HG03066 (cell line): ENCODE measurements at regions not wholly inside any gene's neighbourhood (a gene's known extent, or its start where the extent isn't known, plus 50 kb on each side); places are given as distances from the start of the nearest gene placed in this dataset.

Experiments used
- ATAC-seq: cut with Tn5 transposase; IDR thresholded peaks from one replicate; pipeline ENCODE4 v1.9.1; 2021; ENCODE audit warnings: low read depth; ENCODE audit not compliant: unreplicated experiment

DNA sequence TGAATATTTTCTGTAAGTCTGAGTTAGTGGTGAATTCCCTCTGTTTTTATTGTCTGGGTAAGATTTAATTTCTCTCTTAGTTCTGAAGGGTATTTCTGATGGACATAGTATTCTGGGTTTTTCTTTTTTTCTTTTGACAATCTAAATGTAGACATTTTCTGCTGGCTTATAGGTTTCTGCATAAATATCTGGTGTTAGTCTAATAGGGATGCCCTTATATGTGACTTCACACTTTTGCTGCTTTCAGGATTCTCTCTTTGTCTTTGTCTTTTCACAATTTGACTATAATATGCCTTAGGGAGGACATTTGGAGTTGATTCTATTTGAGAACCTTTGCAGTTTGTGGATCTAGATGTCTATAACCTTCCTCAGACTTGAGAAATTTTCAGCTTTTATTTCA lies 667.2 kb downstream of the EPHA7 start:
- ATAC-seq = no peak

- no peak for ATAC-seq
These were observed 671.2 kb downstream of the EPHA7 start for GRCh38 chr6:92748131-92748530.

GRCh38 chr6:92737983-92738382 lies 681.4 kb downstream of the EPHA7 start:
- no peak for ATAC-seq

DNA sequence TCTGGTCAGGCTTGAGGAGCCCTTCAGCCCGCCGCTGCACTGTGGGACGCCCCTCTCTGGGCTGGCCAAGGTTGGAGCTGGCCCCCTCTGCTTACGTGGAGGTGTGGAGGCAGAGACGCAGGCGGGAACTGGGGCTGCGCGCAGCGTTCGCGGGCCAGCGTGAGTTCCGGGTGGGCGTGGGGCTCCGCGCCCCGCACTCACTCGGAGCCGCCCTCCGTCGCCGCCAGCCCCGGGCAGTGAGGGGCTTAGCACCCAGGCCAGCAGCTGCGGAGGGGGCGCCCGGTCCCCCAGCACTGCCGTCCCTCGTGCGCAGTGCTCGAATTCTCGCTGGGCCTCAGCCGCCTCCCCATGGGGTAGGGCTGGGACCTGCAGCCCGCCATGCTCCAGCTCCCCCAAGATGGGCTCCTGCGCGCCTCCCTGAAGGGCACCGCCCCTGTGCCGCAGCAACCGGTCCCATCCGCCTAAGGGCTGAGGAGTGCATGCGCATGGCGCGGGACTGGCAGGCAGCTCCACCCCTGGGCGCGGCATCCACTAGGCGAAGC lies 695.9 kb downstream of the EPHA7 start:
- ATAC-seq = no peak

GRCh38 chr6:92719773-92720172 lies 699.6 kb downstream of the EPHA7 start:
- no peak for ATAC-seq

- no peak for ATAC-seq
These were observed 702.7 kb downstream of the EPHA7 start for GRCh38 chr6:92716638-92717037.

DNA sequence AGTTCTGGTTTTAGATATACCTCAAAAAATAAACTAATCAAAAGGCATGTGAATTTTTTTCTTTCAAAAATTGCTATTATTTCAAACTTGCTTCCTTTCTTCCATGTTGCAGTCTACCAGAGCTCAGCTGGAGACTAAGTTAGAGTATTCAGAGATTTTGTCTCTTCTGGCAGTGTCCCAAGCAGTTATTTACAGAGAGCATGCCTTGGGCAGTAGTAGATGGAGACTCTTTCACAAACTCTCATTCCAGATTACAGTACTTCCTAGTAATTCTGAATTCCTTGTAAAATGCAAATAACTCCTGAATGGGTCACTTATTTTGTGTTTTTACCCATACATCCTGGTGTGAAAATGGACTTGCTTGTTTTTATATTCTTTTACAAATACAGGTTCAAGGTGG lies 703.4 kb downstream of the EPHA7 start:
- no peak for ATAC-seq

GRCh38 chr6:92714346-92714745 lies 705.0 kb downstream of the EPHA7 start:
- ATAC-seq = no peak

DNA sequence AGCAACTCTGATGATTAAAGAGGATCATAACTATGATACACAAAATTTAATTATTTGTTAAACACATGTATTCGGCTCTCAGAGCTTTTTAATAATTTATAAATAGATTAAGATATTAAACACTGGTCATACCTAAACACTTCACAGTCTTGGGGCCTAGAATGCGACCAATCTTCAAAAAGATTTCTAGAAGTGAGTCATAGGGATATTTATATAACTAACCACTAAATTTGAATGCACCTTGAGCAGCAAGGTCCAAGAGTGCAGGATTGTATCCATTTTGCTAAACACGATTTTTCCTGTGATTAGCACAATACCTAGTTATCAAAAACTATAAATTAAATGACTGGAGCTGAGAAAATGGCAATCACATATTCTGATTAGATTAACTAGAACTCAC lies 709.3 kb downstream of the EPHA7 start:
- peak; percentile 97 for ATAC-seq

DNA sequence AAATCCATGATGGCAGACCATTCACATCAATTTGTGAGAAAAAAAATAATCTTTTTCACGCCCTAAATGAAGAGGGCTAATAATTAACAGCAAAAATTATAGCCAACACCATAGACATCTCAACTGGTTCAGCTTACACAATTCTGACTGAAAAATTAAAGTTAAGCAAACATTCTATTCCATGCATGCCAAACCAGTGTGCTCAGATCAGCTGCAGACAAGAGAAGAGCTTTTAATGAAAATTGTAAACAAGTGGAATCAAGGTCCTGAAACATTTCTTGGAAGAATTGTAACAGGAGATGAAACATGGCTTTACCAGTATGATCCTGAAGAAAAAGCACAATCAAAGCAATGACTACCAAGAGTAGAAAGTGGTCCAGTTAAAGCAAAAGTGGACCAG lies 710.4 kb downstream of the EPHA7 start:
- ATAC-seq = no peak

GRCh38 chr6:92708270-92708669 lies 711.1 kb downstream of the EPHA7 start:
- no peak for ATAC-seq

- ATAC-seq = no peak
These were observed 712.4 kb downstream of the EPHA7 start for GRCh38 chr6:92706976-92707375.

DNA sequence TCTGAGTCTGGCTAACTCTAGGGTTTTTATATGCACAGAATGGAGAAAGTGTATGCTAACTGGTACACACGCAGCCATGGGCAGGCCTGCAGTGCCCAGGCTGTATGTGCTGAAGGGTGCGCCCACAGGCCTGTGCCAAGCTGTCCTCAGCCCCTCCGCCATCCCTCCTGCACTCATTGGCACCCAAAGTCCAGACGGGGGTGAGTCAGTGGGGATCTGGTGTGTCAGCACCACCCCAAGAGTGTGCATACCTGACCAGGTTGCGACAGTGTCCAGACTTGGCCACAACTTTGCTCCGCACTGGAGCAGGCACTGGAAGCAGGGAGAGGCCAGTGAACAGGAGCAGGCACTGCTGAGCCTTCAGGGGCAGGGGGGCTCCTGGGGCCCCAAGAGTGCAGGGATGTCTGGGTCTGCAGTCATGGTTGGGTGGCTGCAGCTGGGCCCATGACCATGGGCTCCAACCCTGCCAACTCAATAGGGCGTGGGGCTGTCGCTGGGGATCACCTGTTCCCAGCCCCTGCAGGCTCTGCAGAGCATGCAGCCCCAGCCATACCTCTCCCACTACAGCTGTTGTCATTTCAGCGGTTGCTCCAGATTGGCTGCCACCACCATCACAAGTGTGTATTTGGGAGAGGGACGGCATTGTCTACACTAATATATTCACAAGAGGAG lies 717.8 kb downstream of the EPHA7 start:
- ATAC-seq = no peak

- no peak for ATAC-seq
These were observed 718.9 kb downstream of the EPHA7 start for GRCh38 chr6:92700411-92700810.

DNA sequence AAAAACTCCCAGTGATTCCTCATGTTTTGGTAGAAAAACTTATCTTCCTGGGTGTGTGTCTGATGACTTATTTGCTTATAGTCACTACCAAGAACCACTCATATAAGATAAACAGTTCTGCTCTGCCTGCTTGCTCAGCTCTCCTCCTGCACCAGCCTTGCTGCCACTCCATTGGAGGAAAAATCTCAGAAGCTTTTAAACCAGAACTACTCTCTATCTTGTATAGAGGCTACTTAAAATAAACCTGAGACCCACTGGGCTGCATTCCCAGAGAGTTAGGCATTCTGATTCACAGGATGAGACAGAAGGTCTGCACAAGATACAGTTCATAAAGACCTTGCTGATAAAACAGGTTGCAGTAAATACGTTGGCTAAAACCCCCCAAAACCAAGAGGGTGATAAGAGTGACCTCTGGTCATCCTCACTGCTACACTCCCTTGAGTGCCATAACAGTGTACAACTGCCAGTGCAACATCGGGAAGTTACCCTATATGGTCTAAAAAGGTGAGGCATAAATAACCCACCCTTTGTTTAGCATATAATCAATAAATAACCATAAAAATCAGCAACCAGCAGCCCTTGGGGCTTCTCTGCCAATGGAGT lies 728.3 kb downstream of the EPHA7 start:
- ATAC-seq = no peak

- ATAC-seq = no peak
These were observed 731.0 kb downstream of the EPHA7 start for GRCh38 chr6:92688342-92688741.

DNA sequence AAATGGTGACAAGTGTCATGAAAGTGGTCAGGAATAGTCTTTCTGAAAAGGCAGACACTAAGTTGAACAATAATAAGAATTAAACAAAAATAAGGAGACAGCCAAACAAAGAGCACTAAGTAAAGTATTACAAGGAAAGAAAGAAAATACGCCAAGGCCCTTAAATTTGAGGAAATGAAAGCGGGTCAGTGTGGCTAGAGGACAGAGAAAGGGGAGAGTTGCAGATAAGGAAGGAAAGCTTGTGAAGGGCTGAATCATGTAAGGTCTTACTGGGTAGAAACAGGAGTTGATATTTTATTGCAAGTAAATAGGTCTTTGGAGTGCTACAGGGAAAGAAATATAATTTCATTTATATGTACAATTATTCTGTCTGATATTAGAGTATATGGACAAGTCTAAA lies 732.1 kb downstream of the EPHA7 start:
- ATAC-seq = no peak

DNA sequence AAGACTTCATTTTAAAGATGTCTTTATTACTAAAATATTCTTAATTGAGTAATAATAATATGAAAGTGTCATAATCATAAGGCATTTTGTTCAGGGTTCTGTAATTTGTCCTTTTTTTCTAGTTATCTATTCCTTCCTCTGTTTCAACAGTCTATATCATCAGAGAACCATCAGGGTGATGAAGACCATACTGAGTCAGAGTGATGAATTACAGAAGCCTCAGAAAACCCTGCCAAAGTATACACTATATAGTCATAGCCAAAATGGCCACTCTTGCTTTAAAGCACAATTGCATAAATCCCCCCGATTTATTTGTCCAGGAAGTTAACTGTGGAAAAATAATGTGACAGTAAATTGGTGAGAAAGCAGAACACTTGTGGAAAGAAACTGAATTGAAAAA lies 735.0 kb downstream of the EPHA7 start:
- no peak for ATAC-seq

GRCh38 chr6:92683748-92684147 lies 735.6 kb downstream of the EPHA7 start:
- ATAC-seq = no peak

DNA sequence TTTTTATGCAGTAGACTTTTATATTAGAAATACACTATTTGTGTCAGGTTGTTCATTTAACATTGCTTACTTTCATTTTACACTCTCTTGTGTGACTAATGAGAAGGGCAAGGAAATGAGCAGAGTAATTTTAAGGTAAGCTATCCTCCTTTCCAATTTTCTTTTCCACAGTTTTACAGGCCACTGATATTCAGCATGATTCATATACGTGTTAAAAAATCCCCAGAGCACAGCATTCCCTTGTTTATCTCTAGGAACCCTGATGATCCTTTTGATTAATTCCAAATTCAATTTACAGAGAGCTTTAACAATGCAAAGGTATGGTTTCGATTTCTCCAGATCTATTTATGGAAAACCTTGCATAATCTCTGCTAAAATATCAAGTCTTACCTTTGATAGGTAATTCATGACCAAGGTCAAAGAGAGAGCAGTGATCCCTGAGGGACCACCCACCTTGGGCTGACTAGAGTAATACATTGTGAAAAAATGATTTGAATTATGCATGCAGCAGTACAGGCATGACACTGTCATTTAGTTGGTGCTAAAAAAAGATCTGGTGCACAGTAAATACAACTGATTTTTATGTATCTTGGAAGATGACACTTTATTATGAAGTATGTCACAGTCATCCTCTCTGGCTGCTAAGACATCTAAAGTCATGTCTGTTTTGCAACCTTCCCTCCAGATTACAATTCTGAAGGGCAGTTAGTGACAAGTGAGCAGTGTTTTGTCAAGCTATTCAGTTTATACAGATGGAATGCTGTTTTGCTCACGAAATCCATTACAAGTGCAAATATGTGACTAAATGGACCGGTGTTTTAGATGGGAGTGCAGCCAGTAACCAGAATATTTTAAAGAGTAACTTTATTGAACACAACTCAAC lies 736.6 kb downstream of the EPHA7 start:
- no peak for ATAC-seq

DNA sequence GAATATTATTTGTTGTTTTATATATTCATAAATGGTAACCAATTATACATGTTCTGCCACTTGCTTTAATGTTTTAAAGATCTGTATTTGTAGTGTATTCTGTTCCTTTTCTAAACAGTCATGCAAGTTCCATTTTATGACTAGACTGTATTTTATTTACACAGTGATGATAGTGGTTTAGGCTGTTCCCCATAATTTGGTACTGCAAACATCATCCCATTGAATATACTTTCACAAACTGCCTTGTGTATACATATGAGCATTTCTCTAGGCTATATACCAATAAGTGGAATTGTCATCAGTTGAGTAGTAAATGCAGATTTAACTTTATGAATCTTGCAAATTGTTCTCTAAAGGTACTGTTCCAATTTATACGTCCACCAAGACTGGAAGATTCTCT lies 738.0 kb downstream of the EPHA7 start:
- no peak for ATAC-seq
